Activated T-helper 1 cell treated with anti-CD3 and anti-CD28 coated beads, Interleukin-2, amount 50 U/mL, for 16 hours (primary cell): ENCODE measurements at regions not wholly inside any gene's neighbourhood (a gene's known extent, or its start where the extent isn't known, plus 50 kb on each side); places are given as distances from the start of the nearest gene placed in this dataset.

Source experiments
- DNase-seq, 2 donors: peaks; one replicate each; pipeline ENCODE4 v3.0.0-alpha.2; 2020; ENCODE audit warnings: low read depth in 1 of 2, low spot score in 1 of 2

DNA sequence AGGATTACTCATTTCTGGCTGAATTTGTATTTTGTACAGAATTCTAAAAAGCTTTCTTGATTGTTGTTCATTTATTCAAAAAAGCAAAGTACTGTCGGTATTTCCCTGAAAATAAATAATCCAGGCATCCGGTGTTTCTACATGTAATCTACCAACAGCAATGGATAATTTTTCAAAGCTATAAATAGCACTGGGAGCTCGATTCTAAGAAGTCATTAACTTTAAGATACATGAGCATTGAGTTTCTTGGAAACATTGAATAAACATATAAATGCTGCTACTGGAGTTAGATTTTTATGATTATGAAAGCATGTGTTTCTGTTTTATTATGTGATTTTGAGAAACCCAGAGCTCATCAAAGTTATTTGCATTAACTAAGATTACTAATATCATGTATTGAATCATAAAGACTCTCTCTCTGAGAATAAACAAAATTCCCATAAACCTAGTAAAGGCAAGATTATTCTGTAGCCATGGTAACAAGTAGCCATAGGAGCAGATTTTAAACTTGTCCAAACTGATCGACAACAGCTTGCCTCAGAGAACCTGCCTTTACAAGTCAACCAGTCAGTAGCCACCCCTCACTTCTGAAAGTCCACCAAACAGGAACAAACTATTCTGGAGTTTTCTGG, 197.0 kb downstream of the DRD1 start:
- DNase-seq = no peak

DNA sequence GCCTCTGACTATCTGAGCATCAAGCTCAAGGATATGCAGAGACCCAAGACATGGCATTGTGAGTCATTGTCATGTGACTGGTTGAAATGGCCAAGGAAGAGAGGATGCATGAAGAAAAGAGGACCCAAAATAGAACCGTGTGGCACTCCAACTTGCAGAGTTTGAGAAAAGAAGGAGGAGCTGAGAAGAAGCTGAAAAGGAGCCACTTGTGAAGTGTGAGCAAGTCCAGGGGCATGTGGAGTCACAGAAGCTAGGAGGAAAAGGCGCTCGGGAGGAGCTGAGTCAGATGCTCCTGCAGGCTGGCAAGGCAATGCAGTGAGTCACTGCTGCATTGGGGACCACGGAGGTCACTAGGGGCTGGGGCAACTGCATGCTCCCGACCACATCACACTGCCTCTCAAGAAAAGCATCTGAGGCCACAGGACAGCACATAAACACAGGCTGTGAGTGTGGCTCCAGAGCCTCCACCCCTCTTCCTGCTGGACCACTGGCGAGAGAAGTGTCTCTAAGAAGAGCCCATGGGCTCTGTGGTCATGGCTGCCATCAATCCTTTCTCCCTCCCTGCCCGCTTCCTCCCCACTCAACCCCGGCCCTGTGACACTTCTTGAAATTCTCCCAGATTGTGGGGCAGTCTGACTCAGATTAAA, 197.6 kb downstream of the DRD1 start:
- DNase-seq = no peak

DNA sequence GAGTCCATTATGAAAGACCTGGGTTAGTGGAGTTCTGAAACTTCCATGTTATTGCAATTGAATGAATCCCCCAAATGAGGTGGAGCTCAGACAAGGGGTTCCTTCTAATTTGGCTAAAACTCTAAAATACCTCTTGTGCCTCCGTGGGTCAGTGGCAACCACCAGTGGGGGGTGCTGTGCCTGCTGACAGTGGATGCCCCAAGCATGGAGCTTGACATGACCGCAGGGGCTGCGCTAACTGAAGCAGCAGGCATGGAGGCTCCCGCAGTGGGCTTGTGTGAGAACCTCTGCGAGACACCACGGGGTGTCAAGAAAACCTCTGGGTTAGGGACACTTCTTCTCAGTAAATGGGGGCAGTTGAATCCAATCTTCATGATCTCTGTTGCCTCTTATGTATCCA, 200.5 kb downstream of the DRD1 start:
- no peak for DNase-seq

DNA sequence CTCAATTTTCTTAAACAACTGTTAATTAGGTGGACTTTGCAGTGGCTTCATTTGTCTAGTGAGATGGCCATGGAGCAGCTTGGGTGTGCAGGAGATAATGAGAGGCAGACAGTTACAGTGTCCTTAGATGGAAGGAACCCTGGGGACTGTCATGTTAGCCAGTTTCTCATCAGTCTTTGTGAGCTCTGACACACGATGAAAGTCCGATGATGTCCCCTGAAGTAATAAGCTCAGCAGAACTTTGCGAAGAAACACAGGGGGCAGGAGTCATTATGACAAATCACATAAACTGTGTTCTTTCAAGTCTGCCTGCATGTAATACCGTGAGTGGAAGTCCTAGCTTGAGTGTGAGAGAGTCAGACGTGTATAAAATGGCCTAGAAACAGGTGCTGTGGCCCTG, 201.8 kb downstream of the DRD1 start:
- DNase-seq = no peak

DNA sequence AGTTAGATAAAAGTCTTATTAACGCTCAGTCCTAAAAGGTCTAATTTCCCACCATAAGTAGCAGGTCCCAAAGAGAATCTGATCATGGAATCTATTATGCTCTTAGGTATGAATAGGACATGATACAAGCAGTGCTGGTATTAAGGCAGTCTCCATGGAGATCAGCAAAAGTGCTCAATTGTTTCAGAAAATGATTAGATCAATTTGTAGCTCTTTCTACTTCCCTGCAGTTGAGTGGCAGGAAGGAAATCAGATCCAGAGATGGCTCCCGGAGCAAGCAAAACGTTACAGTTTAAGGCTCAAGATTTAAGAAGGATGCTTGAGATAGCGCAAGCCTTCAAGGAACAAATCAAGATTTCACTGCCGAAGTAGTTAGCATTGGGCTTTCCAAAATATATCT, 205.7 kb downstream of the DRD1 start:
- no peak for DNase-seq

DNA sequence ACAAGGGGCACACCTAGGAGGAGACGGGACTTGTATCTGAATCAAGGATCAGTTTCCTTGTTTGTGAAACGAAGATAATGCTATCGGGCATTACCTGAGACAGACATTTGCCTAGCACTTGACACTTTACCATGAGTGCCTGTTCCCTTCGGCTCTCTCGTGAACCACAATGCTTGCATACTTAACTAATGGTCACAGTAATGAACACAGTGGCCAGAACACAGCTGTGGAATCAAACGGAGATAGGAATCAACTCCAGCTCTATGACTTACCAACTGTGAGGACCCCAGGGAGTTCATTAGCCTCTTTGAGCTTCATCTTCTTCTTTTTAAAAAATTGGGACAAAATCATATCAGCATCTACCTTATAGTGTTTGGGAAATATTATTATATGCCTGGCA, 207.8 kb downstream of the DRD1 start:
- DNase-seq = no peak

DNA sequence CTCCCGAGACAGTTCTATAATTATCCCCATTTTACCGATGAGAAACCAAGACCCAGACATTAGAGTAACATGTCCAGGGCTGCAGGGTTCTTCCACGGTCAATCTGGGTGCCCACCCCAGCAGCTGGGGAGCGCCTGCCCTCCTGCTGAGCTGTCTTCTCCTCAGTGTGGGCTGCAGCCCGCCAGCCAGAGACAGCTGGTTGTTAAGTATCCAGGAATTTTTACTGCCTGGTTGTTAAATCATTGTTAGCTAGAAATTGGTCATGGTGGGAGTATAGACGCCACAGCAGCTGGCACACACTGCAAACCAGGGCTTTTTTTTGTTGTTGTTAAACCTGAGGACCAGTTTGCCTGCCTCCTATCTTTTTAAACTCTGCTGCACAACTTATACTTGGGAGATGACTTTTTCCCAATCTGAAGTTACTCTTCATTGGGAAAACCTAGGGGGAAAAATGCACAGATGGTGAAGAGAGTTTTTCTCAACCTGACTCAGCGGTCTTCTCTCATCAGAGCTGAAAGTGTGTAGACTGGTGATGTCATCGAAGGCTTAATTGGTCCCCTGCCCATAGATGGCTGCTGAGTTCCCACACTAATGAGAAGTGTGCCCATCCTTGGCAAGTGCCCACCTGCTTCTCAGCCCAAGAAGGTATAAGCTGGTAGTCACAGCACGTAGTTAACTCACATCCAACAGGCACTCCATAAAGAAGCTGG, 208.6 kb downstream of the DRD1 start:
- DNase-seq = no peak

DNA sequence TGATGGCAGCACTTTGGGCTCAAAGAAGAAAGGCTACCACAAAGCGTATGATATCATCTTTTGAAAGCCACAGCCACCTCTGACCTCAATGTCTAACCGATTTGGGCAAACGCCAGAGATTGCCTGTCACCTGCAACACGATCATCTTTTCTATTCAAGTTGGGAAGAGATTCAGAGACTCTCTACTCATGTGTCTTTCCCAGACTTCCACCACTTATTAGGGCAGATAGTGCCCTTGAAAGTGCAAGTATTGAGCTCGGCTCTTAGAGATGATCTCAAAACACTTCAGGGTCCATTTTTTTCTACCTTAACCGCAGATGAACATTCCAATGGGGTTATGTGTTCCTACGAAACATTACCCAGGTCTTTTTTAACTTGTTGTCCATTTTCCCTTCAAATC, 213.7 kb downstream of the DRD1 start:
- DNase-seq = no peak

DNA sequence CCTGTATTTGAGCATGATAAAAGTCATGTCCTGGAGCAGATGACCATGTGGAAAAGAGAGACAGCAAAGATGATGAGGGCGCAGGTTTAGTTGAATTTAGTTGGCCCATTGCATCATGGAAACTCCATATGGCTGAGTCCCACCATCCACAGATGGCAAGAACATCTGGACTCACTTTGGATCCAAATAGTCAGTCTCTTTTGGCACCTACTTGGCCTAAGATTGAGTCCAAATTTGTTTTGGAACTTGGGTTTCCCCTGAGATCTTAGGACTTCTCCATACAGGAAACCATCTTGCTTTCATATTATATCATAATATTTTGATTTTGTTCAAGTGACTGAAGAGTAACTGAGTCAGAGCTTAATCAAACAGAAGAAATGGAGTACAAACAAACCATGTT, 217.5 kb downstream of the DRD1 start:
- DNase-seq = no peak

DNA sequence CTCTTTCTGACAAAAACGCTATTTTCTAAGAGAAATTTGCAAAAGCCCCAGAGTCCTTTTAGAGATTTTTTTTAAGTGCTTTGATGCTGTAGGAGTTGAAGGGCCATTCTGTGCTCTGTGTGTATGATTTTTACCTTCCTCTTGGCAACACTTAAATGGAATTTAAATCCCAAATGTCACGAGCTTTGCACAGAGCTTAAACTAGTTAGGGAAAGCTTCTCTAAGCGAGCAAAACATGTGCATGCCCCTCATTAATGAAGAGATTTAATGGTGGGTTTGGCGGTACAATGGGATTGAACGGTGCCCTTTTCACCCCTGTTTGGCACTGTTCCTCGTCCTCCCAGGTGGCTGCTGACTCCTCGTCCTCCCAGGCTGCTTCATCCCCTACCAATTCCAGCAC, 220.7 kb downstream of the DRD1 start:
- DNase-seq = no peak

DNA sequence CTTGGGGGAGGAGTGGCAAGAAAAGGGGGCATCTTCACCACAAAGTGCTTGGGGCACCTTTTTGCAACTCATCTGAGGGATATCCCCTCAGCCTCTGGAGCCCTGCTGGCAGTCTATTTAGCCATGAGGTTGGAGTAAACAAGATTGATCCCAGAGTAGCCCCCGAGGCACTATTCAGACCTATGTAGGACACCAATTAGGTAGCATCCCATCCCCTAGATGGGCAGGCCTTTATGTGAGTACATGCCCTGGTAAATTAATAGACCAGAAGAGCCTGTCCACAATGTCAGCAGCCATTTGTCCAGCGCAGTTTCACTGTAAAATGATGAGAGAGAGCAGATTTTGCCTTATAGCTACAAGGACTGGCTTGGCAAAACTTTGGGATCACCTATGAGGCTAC, 221.4 kb downstream of the DRD1 start:
- no peak for DNase-seq

DNA sequence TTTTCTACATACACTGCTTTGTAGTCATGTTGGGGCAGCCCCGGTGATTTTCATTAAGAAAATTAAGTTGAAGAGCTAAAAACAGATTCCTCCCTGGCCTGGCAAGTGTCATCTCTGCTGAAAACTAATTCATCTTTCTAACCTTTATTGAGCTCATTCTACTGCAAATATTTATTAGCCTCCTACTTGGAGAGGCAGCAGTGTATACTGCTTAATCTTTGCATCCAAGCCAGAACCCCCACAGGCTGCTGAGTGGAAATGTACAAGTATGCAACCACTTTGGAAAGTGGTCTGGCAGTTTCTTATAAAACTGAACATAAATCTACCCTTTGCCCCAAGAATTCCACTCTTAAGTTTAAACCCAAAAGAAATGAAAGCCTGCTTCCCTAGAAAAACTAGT, 223.4 kb downstream of the DRD1 start:
- no peak for DNase-seq

DNA sequence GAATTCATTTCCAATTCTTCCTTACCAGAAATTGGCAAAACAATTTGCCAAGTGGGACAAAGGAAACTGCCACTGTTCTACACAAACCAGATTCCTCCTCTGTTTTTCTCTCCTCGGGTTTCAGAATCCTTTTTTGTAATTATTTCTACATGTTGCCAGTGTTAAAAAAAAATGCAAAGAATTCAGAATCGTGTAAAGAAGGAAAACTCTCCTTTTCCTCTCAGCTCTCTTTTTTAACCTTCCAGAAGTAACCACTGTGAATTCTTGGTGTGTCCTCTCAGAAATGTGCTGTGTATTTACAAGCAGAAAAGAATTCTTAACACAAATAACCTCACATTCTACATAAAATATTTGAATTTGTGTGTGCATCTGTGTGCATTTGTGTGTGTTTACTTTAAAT, 224.6 kb downstream of the DRD1 start:
- DNase-seq = no peak

DNA sequence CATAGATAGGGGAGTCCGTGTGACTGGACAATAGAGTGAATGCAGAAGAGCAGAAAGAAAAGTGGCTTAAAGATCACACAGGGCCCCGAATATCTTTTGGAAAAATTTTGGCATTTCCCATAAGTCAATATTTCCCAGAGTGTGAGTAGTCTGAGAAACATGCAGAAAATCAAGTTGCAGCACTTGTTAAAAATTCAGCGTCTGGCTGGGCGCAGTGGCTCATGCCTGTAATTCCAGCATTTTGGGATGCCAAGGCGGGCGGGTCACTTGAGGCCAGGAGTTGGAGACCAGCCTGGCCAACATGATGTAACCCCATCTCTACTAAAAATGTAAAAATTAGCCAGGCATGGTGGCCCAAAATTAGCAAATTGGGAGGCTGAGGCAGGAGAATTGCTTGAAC, 227.0 kb downstream of the DRD1 start:
- DNase-seq = no peak

DNA sequence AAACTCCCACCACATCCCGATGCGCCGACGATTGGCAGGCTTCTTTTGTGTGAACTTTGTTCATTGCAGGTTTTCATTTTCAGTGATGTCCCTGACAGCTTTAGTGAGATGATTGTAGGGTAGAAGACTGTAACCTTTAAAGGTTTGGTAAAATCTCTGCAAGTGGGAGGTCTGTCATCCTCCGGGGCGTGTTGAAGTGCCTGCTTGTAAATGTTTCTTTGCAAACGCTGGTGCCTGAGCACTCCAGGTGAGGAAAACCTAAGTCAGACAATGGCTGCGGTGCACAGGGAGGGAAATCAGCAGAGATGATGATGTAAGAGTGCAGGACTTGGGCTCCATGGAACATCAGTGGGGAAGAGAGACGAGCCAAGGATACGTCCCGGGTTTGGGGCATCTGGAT, 228.1 kb downstream of the DRD1 start:
- DNase-seq = no peak

DNA sequence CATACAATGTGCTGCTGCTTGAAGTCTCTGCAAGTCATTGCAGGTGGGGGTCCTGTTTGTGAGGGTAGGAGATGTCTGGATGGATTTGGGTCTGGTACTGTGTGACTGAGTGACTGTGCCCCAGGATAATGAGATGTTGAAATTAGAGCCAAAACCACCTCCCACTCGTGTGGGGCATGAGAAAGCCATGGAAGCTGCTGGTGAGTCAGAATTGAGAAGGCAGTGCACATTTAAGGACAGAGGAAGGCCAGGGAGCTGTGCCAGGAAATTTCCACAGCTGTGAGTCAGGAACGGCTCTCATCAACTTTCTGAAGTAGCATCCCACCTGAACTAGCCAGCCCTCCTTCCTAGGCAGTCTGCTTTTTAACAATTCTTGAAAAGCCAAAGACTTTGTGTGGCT, 229.8 kb downstream of the DRD1 start:
- DNase-seq = no peak

DNA sequence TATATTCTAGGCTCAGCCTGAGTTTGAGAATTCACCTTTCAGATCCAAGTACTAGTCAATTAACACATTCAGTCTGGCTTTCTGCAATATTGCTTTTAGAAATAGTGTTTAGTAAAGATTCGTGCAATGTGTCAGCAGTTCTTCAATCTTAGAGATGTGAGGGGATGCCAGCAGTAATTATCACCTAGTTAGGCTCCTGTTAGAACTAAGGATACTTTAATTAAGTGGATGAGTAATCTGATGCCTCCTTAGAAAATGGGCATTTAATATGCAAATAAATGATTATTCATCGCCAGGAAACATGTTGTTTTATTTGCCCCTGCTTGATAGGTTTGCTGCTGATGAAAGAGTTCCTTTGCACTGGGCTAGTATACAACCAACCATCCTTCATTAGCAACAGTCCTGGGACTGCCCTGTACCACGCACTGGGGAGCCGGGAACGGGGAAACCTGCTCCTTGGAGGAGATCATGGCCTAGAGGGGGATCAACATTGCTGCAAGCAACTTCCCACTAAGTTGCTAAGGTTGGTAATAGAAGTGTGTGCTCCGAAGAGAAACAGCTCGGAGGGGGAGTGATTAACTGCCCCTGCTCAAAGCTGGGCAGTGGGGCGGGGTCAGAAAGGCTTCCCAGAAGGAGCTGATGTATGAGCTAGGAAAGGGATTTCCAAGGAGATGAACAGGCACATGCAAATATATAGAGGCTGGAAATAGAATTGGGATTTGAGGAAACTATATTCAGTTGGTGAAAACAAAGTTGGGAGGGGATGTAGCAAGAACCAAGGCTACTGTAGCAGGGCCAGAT, 231.8 kb downstream of the DRD1 start:
- no peak for DNase-seq

DNA sequence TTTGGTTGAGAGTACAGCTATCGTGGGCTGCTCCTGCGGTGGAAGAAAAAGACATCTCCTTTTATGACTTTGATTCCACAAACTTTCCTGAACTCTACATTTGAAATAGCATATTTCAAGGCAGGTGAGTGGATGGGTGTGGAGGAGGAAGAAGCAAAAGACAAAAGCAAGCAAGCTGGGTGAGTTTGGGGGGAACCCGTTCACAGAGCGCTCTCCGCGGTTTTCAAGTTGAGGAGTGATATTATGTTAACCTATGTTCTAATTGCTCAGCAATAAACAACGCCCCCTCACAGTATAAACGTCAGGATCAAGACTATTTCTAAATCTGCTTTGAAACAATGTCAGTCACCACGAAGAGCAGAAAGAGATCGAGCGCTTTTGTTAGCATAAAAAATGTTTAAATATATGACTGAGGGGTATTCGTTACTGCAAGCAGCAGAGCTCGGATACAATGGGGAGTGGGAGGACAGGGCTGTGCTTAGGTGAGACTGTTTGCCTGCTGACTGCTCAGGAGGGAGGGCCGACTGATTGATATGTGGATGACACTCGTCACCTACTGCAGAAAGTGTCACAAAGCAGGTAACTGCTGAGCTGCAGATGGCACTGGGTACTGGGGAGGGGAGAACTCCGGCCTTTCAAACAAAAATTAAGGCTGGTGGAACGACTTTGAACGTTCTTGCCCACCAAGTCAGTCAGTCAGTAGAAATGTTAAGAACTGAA, 236.5 kb downstream of the DRD1 start:
- DNase-seq = no peak

DNA sequence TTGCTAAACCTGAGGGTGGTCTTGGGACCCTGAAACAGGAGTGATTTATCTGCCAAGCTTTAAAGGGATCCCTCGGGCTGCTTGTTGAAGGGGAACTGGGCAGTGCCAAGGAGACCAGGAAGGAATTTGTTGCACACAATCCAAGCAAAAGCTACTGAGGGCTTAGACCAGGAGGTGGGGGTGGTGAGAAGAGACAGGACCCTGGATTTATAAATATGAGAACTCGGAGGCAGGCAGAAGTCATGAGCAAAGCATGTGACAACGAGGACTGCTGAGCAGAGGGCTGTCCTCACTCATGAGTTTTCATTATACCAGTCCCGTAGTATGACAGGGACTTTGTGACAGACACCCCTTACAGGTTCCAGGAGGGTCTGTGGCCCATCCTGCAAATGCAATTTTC, 237.3 kb downstream of the DRD1 start:
- no peak for DNase-seq

DNA sequence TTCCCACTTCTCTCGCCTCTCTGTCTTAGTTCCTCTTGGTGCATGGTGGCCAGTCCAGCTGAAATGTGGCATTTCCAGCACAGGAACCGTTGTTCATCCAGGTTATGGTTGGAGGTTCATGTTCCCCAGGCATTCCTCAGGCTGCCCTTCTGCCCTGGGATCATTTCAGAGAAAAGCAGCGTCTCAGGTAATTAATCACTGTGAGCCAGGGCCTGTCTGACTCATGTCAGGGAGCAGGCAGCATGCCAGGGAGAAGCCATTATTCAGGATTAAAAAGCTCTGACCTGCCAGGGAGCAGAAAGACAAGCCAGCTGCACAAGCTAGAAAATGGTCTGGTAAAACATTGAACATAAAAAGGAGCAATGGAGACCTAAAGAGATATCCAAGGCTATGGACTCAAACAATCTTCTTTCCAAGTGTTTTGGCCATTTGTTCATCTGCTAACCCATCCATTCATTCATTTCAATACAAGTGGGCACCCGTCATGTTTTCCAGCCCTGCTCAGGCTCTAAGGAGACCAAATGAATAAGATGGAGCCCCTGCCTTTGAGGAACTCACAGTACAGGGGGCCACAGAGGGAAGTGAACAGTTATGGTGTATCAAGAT, 241.4 kb downstream of the DRD1 start:
- no peak for DNase-seq

DNA sequence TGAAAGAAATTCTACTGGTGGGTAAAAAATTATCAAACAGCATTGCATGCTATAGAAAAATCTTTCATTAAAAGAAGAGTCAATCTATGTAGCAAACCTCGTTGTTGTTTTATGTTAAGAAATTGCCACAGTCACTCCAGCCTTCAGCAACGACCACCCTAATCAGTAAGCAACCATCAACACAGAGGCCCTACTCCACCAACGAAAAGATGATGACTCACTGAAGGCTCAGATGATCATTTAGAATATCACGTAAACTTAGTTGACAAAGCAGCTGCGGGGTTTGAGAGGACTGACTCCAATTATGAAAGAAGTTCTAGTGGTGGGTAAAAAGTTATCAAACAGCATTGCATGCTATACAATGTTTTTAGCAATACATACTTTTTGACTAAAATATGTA, 242.6 kb downstream of the DRD1 start:
- no peak for DNase-seq
